DND-41 (cell line): ENCODE measurements at regions not wholly inside any gene's neighbourhood (a gene's known extent, or its start where the extent isn't known, plus 50 kb on each side); places are given as distances from the start of the nearest gene placed in this dataset.
"Not testable (repeated sequence)": the region's sequence is repeated elsewhere in the genome, so short reads cannot be mapped to it uniquely, and the experiment has no call there.

Experiments
- EZH2 ChIP-seq: IDR thresholded peaks from 3 replicates; pipeline ENCODE4 v1.6.1; 2012; ENCODE audit warnings: borderline replicate concordance, low read depth, mild to moderate bottlenecking, moderate library complexity, low read length, inconsistent platforms; ENCODE audit not compliant: severe bottlenecking
- TF ChIP-seq, protein P1 (sequence below): IDR thresholded peaks from 2 replicates; pipeline ENCODE4 v1.5.1; 2012; ENCODE audit warnings: borderline replicate concordance, low read length, moderate library complexity, mild to moderate bottlenecking; ENCODE audit not compliant: poor library complexity, severe bottlenecking; ENCODE audit errors: extremely low read depth

DNA sequence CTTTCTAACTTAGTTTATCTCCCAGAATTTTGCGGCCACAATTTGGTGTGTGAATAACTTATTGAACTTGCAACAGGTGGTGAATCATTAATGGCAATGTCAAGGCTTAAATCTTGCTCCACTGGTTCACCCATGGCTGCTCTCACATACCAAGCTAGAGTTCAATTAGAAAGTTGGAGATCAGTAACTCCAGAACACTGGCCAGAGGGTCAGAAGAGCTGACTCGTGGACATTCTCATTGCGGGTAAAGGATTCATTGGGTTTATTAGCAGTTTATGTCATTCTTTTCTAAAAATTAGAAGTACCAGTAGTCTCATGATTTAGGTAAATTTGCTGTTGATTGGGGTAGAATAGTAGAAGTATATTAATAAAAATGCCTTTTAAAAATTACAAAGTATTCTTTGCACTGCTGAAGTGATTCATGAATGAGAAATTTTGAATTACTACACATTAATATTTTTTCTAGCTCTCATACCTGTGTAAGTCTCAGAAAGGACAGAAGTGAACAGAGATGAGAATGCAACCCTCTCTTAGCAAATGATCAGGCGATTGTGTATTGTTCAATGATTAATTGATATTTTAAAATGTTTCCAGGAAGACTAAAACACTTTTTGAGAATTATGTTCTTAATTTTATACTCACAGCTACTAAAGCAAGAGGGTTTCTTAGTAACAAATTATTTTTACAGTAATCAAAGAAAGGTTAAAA, 142.0 kb downstream of the SYT15 start:
- TF ChIP-seq, protein P1, sequence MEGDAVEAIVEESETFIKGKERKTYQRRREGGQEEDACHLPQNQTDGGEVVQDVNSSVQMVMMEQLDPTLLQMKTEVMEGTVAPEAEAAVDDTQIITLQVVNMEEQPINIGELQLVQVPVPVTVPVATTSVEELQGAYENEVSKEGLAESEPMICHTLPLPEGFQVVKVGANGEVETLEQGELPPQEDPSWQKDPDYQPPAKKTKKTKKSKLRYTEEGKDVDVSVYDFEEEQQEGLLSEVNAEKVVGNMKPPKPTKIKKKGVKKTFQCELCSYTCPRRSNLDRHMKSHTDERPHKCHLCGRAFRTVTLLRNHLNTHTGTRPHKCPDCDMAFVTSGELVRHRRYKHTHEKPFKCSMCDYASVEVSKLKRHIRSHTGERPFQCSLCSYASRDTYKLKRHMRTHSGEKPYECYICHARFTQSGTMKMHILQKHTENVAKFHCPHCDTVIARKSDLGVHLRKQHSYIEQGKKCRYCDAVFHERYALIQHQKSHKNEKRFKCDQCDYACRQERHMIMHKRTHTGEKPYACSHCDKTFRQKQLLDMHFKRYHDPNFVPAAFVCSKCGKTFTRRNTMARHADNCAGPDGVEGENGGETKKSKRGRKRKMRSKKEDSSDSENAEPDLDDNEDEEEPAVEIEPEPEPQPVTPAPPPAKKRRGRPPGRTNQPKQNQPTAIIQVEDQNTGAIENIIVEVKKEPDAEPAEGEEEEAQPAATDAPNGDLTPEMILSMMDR, result not testable (repeated sequence)
- TF ChIP-seq EZH2, result not testable (repeated sequence)
